Renal pelvis (tissue), 1 donor: ENCODE measurements at regions not wholly inside any gene's neighbourhood (a gene's known extent, or its start where the extent isn't known, plus 50 kb on each side); places are given as distances from the start of the nearest gene placed in this dataset.

Source experiments
- DNase-seq: peaks from one replicate; pipeline ENCODE4 v3.0.0-alpha.2; 2013

DNA sequence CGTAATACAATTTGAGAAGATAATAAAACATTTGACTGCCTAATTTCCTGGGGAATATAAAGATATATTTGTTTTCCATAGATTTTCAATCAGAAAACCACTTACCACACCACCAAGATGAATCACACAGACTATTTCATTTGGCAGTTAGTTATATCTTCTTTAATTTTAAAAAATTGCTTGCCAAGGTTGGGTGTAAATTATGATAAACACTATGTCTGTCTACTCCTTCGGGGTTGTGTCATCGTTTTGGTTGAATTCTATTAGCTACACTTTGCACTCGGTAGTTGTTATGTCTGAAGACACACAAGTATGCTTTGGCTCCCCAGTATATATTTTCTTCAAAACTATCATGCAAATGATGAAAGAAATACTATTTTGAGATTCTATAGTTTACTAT, 594.8 kb upstream of the SEMA3D start:
- no peak for DNase-seq

DNA sequence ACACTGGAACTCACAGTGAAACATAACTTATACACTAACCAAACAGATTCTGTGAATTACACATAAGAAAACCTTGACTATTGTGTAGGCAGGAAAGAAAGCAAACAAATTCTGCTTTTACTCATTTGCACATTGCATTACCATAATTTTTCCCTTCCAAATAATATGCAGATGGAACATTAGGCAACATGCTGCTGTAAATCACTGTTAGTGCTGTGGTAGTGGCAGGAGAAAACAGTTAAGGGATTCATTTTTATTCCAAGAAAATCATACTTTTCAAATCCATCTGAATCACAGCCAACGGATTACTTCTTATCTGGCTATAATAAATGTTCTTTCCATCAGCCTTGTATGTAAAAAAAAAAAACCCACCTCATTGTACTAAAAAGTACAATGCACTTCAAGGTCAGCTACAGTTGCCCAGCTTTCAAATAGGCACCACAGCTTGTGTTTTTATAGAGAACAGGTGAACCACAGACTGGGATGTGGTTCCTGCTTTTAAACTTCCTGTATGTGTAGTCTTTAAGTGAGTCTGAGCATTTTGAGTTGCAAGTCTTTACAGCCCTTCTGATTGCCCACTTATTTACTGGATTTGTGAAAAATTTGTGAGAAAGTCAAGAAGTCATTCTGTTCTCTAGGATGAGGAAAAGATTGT, 590.0 kb upstream of the SEMA3D start:
- DNase-seq, result no peak

DNA sequence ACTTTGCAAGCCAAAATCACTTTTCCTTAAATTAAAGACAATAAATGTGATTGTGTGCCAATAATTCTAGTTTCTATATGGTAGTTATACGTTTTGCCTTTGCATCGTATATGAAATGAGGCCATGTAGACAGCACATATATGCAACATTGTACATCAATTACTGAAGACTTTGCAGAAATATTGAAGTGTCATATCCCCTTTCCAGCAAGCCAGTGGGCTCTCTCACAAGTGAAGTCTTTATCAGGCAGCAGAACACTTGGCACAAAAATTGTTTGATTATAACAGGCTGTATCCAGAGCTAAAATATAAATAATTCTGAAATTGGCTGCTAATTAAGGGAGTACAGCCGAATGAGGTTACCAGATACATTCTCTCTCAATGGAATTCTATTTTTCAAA, 588.6 kb upstream of the SEMA3D start:
- DNase-seq, result no peak

- DNase-seq, result no peak
Measured at GRCh38 chr7:85774986-85775385, 588.1 kb upstream of the SEMA3D start.

DNA sequence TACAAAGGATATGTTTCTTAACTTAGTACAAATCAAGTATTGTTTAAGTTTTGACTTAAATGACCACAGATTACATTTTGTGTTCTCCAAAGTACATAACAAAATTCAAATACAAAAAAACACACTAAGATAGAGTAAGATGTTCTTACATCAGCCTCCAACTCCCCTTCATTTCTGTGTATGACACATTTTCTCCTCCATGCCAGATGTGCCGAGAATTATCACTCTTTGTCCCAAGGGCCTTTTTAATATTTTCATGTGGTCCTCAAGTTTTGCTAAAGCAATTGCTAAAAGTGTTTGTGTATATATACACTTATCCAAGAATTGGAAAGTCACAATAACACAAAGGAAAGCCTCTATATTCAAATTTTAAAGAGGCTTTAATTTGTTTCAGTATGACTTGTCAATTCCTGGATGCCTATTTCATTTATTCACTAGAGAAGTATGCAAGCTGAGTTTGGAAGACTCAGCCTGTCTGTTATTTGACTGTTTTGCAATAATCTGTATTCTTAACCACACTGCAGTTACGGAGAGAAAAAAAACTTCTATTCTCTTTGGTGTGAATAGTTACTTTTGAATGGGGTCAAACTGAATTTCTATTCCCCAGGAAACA, 586.4 kb upstream of the SEMA3D start:
- no peak for DNase-seq

GRCh38 chr7:85771516-85771915, 584.7 kb upstream of the SEMA3D start:
- no peak for DNase-seq

GRCh38 chr7:85770332-85770731, 583.5 kb upstream of the SEMA3D start:
- no peak for DNase-seq

GRCh38 chr7:85765698-85766298, 578.9 kb upstream of the SEMA3D start:
- DNase-seq, result no peak

DNA sequence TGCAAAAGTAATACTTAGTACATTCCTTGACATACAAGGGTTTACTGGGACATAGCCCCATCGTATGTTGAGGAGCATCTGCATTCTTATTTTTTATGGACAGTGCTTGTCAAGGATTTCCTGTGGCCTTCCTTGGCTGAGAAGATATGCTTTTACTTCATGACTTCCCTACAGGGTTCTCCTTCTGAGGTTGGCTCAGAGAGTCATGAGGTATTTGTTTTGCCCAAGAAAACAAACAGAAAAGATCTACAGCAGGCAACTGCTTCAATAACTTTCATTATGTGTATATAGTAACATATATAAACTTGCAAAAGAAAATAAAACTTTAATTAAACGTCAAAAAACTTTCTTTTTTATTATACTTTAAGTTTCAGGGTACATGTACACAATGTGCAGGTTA, 577.2 kb upstream of the SEMA3D start:
- no peak for DNase-seq

- DNase-seq, result no peak
Measured at GRCh38 chr7:85757348-85757747, 570.5 kb upstream of the SEMA3D start.

GRCh38 chr7:85750454-85750949, 563.6 kb upstream of the SEMA3D start:
- no peak for DNase-seq

GRCh38 chr7:85749696-85750453, 563.0 kb upstream of the SEMA3D start:
- DNase-seq, result no peak

DNA sequence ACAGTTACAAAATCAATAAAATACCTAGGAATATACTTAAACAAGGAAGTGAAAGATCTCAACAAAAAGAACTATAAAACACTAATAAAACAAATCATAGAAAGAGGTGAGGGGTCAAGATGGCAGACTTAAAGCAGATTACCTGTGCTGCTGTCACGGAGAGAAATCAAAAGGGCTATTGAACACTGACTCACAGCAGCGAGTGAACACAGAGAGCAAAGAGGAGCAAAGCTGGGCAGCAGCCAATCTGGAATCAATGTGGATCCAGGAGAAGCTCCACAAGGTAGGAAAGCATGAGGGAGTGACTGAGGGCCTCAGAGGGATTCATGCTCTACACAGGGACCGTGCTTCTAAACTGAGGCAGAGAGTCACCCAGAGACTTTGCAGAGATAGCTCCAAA, 562.0 kb upstream of the SEMA3D start:
- no peak for DNase-seq

DNA sequence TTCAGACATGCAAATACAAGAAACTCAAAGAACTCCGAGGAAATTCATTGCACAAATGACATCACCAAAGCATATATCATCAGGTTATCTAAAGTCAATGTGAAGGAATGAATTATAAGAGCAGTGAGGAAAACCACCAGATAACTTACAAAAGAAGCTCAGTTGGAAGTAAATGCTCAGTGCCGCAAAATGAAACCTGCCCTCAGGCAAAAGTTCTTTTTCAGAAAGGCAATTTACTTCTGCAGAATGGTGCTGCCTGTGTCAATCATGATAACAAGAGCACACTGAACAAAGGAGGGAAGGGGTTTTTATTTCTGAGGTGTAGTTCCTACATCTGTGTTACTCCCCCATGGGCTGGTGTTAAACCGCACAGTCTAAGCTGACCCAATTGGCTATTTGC, 550.6 kb upstream of the SEMA3D start:
- no peak for DNase-seq

DNA sequence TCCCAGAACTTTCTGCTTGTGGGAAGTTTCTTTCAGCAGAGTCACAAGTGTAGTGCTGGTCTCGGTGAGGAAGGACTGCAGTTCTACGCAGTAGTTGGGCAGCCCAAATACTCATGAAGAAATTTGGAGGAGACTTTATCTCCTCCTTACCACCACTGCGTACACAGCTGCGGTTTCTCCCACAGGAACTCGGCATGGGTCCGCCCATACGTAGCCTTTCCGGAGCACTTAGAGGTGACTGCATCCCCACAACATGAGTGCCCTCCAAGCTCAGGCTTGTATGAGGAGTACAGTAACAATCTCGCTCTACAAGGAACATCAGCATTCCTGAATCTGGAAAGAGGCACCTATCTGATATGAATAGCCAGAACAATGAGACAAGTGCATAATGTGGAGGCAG, 549.2 kb upstream of the SEMA3D start:
- no peak for DNase-seq

DNA sequence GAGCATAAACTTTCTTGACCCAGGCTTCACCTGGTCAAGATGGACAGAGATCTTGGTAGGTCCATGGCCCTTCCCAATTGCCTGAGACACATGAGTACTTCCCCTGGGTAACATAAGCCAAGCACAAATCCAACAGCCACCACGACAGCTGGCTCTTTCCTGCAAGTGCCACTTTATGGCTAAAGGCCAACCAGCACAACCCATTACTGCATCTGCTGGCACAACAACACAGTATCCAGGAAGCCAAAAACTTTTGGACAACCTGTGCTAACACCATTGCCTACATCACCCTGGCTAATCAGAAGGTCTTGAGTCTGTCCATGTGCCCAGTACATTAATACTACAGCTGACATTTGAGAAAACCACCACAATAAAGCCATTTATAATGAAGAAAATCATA, 548.0 kb upstream of the SEMA3D start:
- no peak for DNase-seq

DNA sequence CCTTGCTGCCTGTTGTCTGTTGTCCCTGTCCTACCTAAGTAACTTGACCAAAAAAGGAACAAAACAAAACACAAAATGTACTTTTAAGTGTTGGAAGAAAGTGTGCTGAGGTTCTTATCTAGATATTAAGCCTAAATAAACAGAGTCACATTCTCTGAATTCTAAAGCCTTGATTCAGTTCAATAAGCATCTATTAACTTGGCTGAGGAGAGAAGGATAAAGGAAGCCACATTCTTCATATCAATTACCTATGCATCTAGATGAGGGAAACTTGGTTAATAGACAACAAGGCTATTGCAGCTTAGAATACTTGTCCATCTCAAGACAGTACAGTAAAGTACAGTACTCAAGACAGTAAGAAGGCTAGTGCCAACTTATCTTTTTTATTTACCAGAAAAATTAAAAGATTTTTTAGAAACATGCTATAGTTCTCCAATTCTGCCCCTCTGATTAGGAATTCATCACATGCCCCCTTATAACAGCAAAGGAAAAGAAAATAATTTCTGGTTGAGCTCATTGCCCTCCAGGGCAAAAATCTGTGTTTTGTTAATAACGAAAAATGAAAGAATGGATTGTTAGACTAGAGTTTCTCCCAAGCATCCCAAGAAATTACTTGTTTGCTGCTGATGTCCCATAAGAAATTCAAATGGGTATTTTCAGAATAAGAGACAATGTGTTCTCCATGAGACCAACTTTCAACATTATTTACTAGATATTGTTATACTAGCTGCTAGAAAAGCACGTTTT, 546.5 kb upstream of the SEMA3D start:
- DNase-seq, result no peak

- no peak for DNase-seq
Measured at GRCh38 chr7:85730012-85730411, 543.2 kb upstream of the SEMA3D start.

DNA sequence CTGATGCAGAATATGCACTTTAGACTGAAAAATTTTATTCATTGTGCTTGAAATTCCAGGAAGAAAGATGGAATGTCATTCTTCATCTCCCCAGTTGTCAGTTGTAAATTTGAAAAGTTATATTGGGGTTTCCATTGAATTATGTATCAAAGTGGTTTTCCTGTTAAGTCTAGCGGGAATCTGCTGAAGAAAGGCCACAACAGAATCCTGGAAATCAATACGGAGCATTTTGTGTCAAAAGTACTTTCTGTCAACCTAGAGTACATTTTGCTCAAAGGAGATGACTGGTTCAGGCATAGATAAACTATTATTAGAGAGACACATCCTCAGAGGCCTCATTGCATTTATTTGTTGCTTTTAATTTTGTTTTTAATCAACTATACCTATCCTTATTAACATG, 538.2 kb upstream of the SEMA3D start:
- DNase-seq, result no peak

DNA sequence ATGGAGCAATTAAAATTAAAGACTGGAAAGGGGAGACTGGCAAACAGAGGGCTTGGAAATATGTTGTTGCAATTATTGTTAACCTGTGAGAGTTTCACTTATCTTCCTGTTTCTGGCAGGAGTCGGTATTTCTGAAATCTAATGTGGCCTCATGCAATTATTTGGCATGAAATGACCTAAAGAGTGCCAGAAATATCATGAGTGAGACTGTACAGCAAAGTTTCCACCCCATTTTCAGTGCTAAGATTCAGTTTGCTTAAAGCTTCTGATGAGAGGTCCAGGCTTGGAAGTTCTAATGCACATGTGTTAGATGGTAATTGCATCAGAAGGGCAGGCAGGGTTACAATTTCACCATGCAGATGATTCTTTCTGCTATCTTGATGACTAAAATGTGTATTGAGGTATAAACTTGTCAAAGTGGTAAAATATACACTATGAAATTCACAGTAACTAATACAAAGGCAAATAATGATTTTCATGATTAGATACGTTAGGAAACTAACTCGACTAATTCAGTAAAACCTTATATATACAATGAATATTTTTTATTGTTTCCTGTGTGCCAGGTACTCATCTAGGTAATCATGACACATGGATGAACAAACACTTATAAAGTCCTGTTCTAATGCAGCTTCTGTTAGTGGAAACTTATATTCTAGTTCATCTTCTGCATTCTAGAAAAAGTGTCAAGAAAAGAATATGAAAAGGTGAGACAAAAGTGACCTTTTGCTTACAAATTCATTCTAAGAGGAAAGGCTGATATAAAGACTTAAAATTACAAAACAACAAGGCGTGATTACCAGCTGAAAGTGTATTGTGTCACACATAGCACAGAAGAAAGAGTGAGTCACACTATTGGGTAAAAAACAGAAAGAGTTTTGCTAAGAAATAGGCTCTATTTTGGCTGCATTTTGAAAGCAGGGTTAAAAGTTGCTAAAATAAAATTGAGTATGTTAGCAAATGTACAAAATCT, 533.4 kb upstream of the SEMA3D start:
- DNase-seq, result no peak

DNA sequence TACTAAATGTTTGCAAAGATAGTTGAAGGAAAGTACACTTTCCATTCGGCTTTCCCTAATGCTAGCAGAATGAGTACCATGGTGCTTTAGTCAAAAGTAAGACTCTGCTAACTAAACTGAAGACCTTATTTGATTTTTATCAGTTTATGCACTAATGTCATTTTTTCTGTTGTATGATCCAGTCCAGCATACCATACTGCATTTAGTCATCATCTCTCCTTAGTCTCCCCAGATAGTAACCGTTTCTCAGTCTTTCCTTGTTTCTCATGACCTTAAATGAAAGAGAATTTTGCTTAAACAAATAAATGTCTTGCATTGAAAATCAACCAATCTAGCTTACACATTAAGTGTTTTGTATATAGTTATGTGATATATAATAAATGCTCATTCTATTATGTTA, 529.5 kb upstream of the SEMA3D start:
- DNase-seq, result no peak
